Testis (tissue), 2 donors: ENCODE measurements at regions not wholly inside any gene's neighbourhood (a gene's known extent, or its start where the extent isn't known, plus 50 kb on each side); places are given as distances from the start of the nearest gene placed in this dataset.

Source experiments
- DNase-seq: peaks from one replicate; pipeline ENCODE4 v3.0.0-alpha.2; 2019
- H3K27ac ChIP-seq, 2 donors: fragments of 200-600 bp; sonication (generic); one replicate each; pipeline ENCODE4 v1.5.1; 2019
- H3K27me3 ChIP-seq: fragments of 200-600 bp; sonication (generic); one replicate; pipeline ENCODE4 v1.5.1; 2019
- H3K36me3 ChIP-seq: fragments of 200-600 bp; sonication (generic); one replicate; pipeline ENCODE4 v1.5.1; 2017; ENCODE audit warnings: low read depth; ENCODE audit errors: missing control alignments
- H3K4me1 ChIP-seq: fragments of 200-600 bp; sonication (generic); one replicate; pipeline ENCODE4 v1.5.1; 2019
- H3K4me3 ChIP-seq, 2 donors: fragments of 200-600 bp; sonication (generic); one replicate each; pipeline ENCODE4 v1.5.1; 2017 to 2019
- H3K9me3 ChIP-seq: fragments of 200-600 bp; sonication (generic); one replicate; pipeline ENCODE4 v1.5.1; 2017
- CTCF ChIP-seq, 3 experiments: fragments of 450-650 bp in 2 of 3; fragments of 200-600 bp in 1 of 3; sonication (generic) in 1 of 3; IDR thresholded peaks; one replicate each; pipeline ENCODE4 v1.5.1; 2016 to 2019; ENCODE audit warnings: antibody characterized with exemption in 3 of 3, mild to moderate bottlenecking in 2 of 3, moderate library complexity in 1 of 3
- POLR2A ChIP-seq: fragments of 450-650 bp; IDR thresholded peaks from one replicate; pipeline ENCODE4 v1.6.1; 2017; ENCODE audit warnings: antibody characterized with exemption, mild to moderate bottlenecking, moderate library complexity
- WGBS, 2 donors: methylation state at CpG; one replicate each; pipeline ENCODE4 v1.1.5; 2018; 5-methylcytosine and 5-hydroxymethylcytosine counted together
- intact Hi-C: fragments of 100-400 bp; cut with DNase I; formaldehyde crosslinking; loops from one replicate; pipeline ENCODE4 v1.15.1; 2023; ENCODE audit warnings: low total_unique reads

- no peak overlapping the region for H3K27ac ChIP-seq
- no peak overlapping the region for H3K4me3 ChIP-seq
- TF ChIP-seq POLR2A (no peak), CTCF (IDR thresholded peaks at IDR 0.05) (no peak)
- H3K4me1 ChIP-seq = no peaks in the 10 kb centered on the region
- no peak for DNase-seq
- H3K36me3 ChIP-seq = no peaks in the 10 kb centered on the region
- no peaks in the 10 kb centered on the region for H3K9me3 ChIP-seq
- intact Hi-C loops = no loop called here
- H3K27me3 ChIP-seq = no peaks in the 10 kb centered on the region
- 83 to 95% methylated on average over 2 of the region's 2 CpGs for WGBS, 2 donors
Measured at GRCh38 chr12:77686760-77687159, 143.9 kb upstream of the NAV3 start.

- no peak overlapping the region for H3K27ac ChIP-seq
- WGBS, 2 donors = 87 to 90% methylated on average over 2 of the region's 2 CpGs
- no peaks in the 10 kb centered on the region for H3K27me3 ChIP-seq
- intact Hi-C loops = no loop called here
- H3K4me3 ChIP-seq = no peak overlapping the region
- H3K4me1 ChIP-seq = no peaks in the 10 kb centered on the region
- TF ChIP-seq POLR2A (no peak), CTCF (IDR thresholded peaks at IDR 0.05) (no peak)
- no peak for DNase-seq
- H3K9me3 ChIP-seq = no peaks in the 10 kb centered on the region
- H3K36me3 ChIP-seq = no peaks in the 10 kb centered on the region
Measured at GRCh38 chr12:77685901-77686300, 144.8 kb upstream of the NAV3 start.

- H3K27me3 ChIP-seq = no peaks in the 10 kb centered on the region
- H3K9me3 ChIP-seq = no peaks in the 10 kb centered on the region
- no peak overlapping the region for H3K4me3 ChIP-seq
- no peak overlapping the region for H3K27ac ChIP-seq
- H3K4me1 ChIP-seq = no peaks in the 10 kb centered on the region
- WGBS, 2 donors = 24 to 46% methylated on average over 6 of the region's 6 CpGs
- TF ChIP-seq CTCF (IDR thresholded peaks at IDR 0.05) (peak; percentile 38 to 49 (median 38)), POLR2A (no peak)
- peak; percentile 74 for DNase-seq
- no peaks in the 10 kb centered on the region for H3K36me3 ChIP-seq
- intact Hi-C loops = no loop called here
Measured at GRCh38 chr12:77685112-77685511, 145.6 kb upstream of the NAV3 start.

GRCh38 chr12:77682488-77682887, 148.2 kb upstream of the NAV3 start:
- intact Hi-C loops = no loop called here
- Histone ChIP-seq H3K4me3 (no peak overlapping the region), H3K9me3 (no peaks in the 10 kb centered on the region), H3K4me1 (no peaks in the 10 kb centered on the region), H3K36me3 (no peaks in the 10 kb centered on the region), H3K27me3 (no peaks in the 10 kb centered on the region), H3K27ac (no peak overlapping the region)
- TF ChIP-seq CTCF (IDR thresholded peaks at IDR 0.05) (no peak), POLR2A (no peak)
- DNase-seq = no peak

- no peaks in the 10 kb centered on the region for H3K27me3 ChIP-seq
- WGBS, 2 donors = 83 to 90% methylated on average over 2 of the region's 2 CpGs
- intact Hi-C loops = no loop called here
- no peak for DNase-seq
- H3K36me3 ChIP-seq = no peaks in the 10 kb centered on the region
- no peaks in the 10 kb centered on the region for H3K9me3 ChIP-seq
- no peak overlapping the region for H3K4me3 ChIP-seq
- no peaks in the 10 kb centered on the region for H3K4me1 ChIP-seq
- H3K27ac ChIP-seq = no peak overlapping the region
- no peak for TF ChIP-seq POLR2A
- no peak for TF ChIP-seq CTCF (IDR thresholded peaks at IDR 0.05)
Measured at GRCh38 chr12:77681726-77682125, 149.0 kb upstream of the NAV3 start.
